MM.1S (cell line): ENCODE measurements at regions not wholly inside any gene's neighbourhood (a gene's known extent, or its start where the extent isn't known, plus 50 kb on each side); places are given as distances from the start of the nearest gene placed in this dataset.

ENCODE experiments used
- CTCF ChIP-seq: fragments of 300-600 bp; sonication (generic); IDR thresholded peaks from 2 replicates; pipeline ENCODE4 v1.5.1; 2016; ENCODE audit warnings: antibody characterized with exemption, low read length, mixed read lengths
- EZH2 ChIP-seq: fragments of 300-600 bp; sonication (generic); optimal IDR thresholded peaks from 2 replicates; pipeline ENCODE3; 2017; ENCODE audit warnings: low read depth, mild to moderate bottlenecking, antibody characterized with exemption, low read length, mixed read lengths
- EZH2phosphoT487 ChIP-seq: fragments of 300-600 bp; sonication (generic); IDR thresholded peaks from 2 replicates; pipeline ENCODE4 v1.6.1; 2018; ENCODE audit warnings: antibody characterized with exemption, low read length

- TF ChIP-seq CTCF = no peak
- no peak for TF ChIP-seq EZH2
- no peak for TF ChIP-seq EZH2phosphoT487
Measured at GRCh38 chr2:228372212-228372611, 190.7 kb upstream of the SPHKAP start.
